ENCODE measurements at regions not wholly inside any gene's neighbourhood (a gene's known extent, or its start where the extent isn't known, plus 50 kb on each side); places are given as distances from the start of the nearest gene placed in this dataset.
A peak's percentile ranks its signal among the peaks of the same experiment; 100 is the strongest.

DNA sequence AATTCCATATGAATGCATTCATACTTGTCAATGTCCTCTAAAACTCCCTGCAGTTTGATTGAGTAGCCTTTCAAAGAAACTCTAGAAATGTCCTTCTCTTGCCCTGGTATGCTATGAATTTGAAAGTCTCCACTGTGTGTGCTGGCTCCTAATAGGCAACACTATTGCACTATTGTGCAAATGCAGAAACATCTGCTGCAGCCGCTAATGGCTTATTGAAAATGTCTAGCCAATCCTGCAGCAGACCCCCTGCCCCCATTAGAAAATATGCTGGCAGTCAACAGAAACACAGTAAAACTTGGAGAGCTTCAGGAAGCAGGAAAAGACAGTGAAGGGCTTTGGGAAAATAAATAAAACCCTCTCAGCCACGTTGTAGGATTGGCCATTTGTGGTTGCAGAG lies 87.3 kb upstream of the GRAMD2B start:
- peak; percentile 18 for DNase-seq (ENCODE audit: low read depth)

DNA sequence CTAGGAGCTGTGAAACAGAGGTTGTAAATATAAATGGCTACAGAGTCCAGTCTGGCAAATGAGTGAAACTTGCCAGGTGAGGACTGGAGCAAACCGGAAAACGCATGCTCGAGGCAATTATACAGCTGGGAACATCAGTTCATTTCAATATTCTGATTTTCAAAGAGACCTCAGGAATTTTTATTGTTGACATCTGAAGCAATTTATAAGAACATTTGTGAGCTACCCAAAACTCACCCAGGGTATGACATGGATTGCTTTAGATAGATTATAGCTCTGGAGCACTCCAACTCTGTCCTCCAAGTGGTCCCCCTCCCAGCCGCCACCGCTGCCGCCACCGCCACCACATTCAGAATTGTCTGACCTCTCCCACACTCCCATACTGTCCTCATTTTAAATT lies 84.6 kb upstream of the GRAMD2B start:
- no peak for DNase-seq (ENCODE audit: low read depth)

DNA sequence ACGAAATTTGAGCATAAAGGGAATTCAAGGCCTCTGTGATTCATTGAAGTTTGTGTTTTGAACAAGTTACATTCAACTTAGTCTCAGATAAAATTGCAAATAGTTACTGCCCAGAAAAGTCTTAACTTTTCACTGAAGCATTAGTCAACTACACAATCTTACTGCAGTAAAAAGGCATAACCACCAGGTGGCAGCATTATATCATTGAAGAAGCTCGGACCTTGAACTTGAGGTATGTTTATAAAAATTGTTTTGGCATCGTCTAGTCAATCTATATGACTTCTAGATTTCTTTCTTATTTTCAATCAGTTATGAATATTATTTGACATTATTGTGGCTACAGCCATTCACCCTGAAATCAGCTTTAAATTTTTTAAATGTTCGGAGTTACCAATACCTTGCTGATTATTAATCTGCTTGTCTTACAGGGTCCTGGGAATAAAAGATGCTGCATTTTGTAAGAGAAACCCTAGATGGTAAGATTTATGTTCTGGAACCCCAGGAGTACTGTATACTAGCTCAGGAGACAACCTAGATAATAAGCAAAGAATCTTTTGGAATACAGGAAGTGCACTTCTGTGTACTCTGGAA lies 83.9 kb upstream of the GRAMD2B start:
- peak; percentile 47 for DNase-seq (ENCODE audit: low read depth)

DNA sequence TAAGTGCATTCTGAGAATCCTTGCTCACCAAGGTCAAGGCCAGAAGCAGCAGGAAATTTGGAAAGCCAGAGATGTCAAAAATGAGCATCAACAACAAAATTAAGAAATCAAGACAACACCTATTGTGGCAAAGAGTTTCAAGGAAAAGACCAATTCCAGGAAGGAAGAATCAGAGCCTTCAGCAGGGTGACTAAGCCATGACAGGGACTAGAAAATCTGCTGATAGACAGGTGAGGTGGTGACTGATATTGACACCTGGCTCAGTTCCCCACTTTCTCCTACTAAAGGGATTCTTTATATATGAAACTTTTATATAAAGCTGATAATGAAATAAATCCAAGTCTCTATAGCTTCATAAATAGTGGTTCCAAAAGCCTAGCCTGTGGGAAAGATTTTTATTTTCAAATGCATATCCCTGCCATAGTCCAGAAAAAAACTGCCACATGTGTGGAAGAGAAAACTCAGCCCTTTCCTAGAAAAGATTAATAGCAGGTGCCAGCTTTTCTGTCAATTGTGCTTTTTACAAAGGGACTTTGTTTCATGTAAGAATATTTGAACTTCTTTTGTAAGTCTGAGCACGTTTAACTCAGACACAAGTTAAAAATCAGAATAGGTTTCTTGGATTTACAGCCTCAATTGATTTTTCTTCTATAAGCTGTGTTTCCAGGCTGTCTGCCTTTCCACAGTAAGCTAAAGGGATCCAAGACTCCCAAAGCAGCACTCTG lies 81.1 kb upstream of the GRAMD2B start:
- DNase-seq (ENCODE audit: low read depth): no peak

DNA sequence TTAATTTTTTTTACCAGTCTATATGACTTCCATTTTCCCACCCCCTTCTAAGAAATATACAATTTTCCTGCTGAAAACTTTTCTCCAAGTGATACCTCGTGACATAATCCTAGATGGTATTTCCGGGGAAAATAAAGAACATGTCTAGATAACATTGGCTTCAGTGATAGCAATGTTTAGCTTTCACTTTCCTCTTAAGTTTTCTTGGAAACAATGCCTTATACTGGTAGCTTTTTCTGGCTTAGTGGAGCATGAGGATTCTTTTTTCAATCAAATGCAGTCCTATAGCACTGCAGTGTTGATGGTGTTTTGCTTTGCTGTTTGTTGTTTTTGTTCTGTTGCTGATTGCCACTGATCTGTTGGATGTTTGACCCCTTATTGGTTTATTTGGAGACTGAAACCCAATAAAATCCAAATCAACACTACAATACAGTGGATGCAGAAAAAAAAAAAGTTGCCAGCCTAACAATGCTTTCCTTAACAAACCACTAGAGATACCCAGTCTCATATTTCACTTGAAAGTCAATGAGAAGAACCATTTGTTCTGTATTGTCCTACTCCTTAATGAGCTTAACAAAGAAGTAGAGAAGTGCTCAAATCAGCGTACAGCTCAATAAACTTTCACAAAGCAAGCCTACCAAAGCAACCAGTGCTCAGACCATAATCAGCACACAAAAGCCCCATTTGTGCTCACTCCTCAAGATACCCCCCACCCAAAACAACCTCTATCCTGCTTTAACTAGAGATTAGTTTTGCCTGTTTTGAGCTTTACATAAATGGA lies 74.2 kb upstream of the GRAMD2B start:
- no peak for DNase-seq (ENCODE audit: low read depth)

DNA sequence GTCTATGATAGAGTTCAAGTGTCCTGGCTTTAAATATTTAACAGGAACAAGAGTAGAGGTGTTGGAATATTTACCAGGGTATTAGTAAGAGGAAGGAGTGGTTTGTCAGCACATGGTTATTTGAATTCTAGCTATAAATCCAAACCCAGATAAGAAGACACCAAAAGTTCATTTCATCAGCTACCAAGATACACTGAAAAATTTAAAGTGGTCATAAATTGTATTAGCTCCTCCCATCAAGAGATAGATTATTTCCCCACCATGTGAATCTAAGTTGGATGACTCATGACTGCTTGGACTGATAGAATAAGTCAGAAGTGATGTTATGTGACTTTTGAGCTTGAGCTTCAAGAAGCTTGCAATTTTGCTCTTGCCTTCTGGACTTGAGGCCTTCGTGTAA lies 72.1 kb upstream of the GRAMD2B start:
- DNase-seq (ENCODE audit: low read depth): no peak

DNA sequence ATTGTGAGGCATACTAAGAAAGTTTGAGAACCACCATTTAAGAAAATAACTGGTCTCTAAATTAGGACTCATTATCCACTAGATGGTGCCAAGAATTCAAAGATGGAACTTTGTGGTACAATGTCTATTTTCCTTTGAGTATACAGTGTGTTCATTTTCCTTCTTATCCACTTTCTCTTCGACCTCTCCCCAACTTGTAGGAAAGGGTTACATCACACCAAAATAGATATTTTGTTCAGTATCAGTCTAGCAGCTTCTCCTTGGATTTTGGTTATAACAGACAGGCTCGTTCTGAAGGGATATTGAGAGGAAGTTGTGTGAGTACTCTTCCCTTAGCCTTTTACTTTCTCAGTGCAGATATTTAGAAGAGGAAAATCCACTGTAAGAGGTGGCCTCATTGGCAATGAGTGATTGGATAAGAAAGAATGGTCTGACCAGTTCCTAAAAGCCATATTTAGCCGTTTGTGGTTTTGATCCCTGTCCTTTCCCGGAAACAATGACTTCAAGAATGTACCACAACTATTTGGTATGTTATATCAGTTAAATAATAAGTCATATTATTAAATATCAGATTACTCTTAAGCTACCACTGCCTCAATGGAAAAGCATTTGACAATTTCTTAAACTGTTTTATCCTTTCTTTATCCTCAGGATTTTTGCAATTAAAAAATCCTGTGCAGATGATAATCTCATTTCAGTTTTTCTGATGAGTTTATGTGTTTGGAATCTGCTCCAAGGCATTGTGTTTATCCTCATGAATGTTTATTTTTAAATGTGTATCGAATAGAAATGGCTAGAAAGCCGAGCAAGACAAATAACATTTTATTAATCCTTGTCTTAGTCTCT lies 69.0 kb upstream of the GRAMD2B start:
- DNase-seq (ENCODE audit: low read depth): peak; percentile 83

DNA sequence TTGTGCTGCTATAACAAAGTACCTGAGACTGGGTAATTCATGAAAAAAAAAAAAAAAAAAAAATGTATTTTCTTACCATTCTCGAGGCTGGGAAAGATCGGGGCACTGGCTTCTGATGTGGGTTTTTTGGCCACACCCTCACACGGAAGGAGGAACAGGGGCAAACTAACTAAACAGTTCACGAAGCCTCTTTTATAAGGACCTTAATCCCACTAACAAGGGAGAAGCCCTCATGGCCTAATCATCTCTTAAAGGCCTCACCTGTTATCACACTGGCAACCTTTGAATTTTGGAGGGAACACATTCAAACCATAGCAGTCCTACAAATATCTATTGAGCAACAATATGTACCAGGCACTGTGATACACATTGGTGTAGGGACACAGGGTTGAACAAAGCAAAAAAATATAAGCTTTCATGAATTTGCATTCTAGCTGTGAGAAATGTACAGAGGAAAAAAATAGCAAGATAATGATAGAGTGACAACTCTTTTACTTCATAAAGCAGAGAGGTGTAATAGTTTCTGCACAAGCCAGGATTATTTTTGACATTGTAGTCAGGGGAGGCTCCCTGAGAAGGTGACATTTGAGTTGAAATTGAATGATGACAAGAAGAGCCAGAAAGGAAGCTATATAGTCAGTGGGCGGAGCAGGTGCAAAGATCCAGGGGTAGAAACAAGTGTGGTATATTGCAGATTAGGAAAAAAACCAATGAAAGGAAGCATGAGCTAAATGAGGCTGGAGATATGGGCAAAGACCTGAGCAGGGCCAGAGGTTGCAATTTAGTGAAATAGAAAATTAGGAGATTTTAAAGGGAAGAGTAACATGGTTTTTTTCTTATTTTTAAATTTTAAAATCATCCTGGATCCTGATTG lies 68.1 kb upstream of the GRAMD2B start:
- no peak for DNase-seq (ENCODE audit: low read depth)

DNA sequence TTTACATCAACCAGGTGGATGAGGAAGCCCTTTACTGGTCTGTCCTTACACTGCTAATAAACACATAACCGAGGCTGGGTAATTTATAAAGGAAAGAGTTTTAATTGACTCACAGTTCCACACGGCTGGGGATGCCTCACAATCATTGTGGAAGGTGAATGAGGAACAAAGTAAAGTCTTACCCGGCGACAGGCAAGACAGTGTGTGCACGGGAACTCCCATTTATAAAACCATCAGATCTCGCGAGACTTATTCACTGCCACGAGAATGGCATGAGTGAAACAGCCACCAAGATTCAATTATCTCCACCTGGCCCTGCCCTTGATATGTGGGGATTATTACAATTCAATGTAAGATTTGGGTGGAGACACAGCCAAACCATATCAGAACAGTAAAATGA lies 67.3 kb upstream of the GRAMD2B start:
- no peak for DNase-seq (ENCODE audit: low read depth)

DNA sequence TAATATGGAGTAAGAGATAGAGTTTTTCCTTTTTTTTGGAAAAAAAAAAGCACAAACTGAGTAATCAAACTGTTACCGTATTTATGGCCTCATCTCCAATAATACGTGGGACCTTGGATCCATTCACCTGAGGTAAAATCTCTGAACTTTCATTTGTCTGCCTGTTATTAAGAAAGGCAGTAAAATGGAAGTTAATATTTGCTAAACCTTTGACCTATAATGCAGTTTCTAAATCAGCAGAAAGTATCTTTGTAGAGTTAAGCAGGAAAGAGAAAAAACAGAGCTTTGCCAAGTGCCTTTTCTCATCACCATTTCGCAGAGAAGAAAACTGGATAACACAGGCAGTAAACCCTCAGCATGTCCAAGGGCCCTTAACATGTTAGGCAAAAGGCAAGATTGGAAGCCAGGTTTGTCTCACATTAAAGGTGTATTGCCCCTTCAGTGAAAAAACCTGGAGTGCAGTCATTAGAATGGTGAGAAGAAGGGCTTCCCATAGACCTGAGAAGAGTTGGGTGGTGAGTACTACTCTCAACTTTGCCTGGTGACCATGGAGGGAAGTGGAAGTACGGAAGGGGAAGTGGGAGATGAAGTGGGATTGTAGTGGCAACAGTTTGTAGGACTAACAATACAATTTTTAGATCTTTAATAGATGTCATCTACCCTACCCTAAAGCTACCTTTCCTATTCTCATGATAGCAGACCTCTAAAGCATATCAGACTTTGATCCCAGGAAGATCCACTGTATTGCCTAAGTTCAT lies 65.4 kb upstream of the GRAMD2B start:
- no peak for DNase-seq (ENCODE audit: low read depth)

DNA sequence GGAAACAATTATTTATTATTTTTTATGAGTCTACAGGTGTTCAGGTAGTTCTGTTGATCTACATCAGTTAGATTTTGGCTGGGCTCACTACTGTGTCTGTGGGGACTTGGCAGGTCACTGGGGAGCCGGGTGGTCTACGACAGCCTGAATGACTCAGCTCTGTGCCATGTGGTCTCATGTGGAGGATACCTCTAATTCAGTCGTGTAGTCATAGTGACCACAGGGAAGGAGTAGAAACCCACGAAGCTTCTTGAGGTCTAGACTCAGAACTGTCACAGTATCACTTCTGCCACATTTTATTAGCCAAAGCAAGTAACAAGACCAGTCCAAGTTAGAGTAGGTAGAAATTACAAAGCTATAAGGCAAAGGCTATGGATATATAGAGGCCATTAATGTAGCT lies 64.7 kb upstream of the GRAMD2B start:
- no peak for DNase-seq (ENCODE audit: low read depth)

DNA sequence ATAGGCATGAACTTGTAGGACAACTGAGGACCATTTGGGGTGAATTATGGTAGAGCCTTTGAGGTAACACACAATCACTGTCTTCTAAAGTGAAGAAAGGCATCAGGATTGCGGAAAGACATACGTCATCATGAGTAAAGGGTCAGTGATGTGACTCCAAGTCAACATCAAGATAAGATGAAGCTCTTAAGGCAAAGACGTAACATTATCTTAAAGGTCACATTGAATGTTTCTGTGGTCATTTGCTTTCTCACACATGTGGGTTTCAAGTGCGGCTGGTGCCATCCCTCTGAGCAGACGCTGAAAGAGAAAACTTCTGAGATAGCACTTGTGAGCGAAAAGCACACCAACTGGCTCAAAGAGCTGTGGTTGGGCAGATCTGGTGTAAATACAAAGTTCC lies 63.3 kb upstream of the GRAMD2B start:
- no peak for DNase-seq (ENCODE audit: low read depth)

DNA sequence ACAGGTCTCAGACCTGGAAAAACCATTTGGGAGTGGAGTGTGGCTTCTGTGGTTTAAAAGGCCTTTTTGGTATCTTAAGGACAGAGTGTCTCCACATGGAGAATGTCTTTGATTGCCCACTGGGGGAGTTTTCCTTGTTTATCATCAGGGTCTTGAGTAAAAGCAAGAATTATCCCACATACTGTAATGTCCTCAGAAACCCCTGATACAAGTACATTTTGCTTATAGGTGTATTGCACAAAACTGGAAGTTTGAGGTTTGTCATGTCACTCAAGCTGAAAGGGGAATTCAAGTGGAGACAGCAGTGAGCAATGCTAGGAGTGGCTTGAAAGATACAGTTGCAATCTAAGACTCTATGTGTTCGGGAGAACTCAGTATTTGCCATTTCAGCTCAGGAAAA lies 62.7 kb upstream of the GRAMD2B start:
- DNase-seq (ENCODE audit: low read depth): no peak

DNA sequence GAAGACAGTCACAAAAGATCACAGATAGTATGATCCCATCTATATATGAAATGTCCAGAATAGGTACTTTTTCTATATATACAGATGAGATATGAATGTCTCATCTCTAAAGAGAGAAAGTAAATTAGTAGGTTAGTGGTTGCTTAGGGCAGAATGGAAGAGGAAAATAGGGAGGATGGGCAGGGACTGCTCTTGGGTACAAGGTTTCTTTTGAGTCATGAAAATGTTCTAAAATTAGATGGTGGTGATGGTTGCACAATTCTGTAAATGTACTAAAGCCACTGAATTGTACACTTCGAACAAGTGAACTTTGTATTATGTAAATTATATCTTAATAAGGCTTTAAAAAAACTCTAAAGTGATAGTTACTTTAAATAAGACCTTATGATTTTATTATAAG lies 59.6 kb upstream of the GRAMD2B start:
- DNase-seq (ENCODE audit: low read depth): no peak

DNA sequence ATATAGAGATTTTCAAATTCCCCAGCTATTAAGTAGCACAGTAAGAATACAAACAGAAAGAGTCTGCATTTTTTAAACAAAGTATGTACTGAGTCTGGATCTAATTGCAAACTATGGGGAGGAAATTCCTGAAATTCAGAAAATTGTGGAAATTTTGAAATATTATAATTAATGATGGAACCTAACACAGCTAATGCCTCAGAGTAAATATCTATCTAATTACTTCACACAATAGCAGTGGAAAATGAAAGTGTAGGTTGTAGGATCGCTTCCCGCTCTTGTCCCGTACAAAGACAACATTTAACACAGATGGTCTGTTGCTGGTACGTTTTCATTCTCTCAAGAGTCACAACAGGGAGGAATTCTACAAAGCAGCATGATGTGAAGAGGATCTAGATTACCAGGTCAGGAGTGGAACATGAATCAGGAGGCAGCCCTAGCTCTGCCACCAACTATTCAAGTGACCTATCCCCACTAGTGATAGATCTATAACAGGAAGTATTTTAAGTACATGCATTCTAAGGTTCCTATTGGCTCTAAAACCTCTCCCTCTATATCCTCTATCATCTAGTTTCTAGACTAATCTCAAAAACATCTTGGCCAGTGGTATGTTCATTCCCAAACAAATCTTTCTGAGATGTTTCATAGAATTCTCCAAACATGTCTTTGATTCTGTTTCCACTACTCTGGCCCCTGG lies 58.9 kb upstream of the GRAMD2B start:
- DNase-seq (ENCODE audit: low read depth): no peak

DNA sequence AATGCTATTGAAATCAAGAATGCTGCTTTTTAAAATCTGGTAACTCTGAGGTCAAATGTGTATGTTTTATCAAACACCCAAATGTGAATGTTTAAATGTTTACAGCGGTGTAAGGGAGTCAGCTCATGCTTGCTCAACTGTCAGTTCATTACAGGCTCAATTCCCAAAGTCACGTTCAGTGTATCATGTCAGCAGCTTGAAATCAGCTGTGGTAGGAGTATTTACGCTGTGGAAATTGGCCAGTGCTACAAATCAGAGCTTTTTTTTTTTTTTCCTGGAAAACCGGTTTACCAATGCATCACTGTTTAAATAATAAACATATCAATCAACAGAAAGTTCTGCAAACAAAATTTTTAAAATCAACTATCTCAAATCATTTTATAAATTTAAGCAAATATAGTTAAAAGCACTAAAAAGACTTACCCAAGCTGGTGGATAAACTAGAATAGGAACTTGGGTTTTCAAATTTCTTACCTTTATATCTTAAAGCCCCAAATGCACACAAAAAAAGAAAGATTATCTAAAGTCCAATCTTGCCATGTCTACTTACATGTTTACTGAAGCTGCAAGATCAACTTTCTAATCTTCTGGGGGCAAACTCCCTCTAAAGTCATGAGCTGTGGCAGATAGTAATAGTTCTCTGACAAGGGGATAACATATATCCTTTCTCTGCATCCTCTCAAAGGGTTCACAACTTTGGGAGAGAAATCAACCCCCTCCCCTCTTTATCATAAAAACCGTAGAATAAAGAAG lies 57.6 kb upstream of the GRAMD2B start:
- DNase-seq (ENCODE audit: low read depth): no peak

DNA sequence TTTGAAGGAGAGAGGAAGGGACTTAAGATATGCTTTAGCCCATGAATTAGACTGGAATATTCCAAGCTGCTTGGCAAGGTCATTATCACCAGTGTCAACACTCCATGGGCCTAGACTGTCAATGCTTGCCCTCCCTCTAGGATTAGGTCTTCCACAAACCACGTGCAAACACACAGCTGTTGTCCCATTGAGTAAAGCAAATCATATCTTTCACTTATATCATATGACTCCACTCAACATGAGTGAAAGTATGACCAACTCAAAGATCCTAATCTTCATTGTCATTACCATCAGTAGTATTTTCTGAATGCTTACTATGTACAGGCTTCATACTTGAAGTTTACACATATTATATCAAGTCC lies 57.0 kb upstream of the GRAMD2B start:
- DNase-seq (ENCODE audit: low read depth): no peak

DNA sequence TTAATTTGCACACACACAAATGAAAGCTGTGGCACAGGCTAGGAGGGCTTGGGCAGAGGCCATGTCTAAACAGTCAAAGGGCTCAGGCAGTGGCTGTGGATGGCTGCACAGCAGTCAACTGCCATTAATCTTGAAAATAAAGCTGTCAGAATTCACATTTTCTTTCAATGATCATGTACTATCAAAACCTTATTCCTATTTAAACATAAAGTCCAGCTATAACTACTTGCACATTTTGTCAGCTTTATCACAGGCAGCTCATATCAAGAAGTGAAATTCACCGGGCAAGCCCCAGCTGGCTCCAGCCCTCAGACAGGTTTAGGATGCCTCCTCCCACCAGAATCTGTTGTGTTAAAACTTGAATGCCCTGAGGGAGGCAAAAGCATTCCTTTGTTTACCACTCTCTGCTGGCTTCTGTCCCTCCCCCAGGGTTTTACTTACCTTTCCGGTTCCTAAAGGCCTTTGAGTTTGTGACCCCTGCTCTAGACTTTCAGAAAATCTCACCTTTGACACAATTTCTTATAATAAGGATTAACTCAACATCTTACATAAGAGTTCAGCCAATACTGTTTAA lies 54.9 kb upstream of the GRAMD2B start:
- peak; percentile 58 for DNase-seq (ENCODE audit: low read depth)

DNA sequence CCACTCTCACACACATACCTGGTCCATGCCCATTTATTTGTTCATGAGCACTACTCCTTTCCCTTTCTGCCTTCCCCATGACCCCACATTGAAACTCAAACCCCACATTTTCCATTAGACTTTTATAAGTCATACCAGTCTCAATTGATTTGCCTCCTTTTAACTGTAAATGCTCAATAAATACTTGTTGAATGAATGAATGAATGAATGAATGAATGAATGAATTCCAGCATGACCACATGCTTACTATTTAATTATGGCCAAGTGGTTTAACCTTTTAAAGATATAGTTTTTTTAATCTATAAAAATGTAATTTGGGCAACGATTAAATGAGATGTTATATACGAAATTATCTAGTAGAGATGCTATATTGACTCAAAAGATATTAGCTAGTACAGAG lies 54.1 kb upstream of the GRAMD2B start:
- DNase-seq (ENCODE audit: low read depth): no peak
